GM19240 (cell line): ENCODE measurements at regions not wholly inside any gene's neighbourhood (a gene's known extent, or its start where the extent isn't known, plus 50 kb on each side); places are given as distances from the start of the nearest gene placed in this dataset.
"Not testable (repeated sequence)": the region's sequence is repeated elsewhere in the genome, so short reads cannot be mapped to it uniquely, and the experiment has no call there.

Experiments
- DNase-seq: peaks from one replicate; pipeline ENCODE4 v3.0.0; 2011; ENCODE audit warnings: low spot score; ENCODE audit not compliant: insufficient read length

- not testable (repeated sequence) for DNase-seq
These were observed 77.9 kb downstream of the NR4A2 start for GRCh38 chr2:156254637-156255067.

DNA sequence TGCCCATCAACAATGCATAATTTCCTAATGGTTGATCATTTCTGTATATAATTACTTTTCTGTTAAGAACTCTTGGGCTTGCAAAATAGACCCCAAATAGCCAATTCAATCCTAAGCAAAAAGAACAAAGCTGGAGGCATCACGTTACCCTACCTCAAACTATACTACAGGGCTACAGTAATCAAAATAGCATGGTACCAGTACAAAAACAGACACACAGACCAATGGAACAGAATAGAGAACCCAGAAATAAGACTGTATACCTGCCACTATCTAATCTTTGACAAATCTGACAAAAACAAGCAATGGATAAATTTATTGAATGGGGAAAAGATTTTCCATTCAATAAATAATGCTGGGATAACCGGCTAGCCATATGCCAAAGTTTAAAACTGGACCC is 78.8 kb downstream of the NR4A2 start:
- no peak for DNase-seq

DNA sequence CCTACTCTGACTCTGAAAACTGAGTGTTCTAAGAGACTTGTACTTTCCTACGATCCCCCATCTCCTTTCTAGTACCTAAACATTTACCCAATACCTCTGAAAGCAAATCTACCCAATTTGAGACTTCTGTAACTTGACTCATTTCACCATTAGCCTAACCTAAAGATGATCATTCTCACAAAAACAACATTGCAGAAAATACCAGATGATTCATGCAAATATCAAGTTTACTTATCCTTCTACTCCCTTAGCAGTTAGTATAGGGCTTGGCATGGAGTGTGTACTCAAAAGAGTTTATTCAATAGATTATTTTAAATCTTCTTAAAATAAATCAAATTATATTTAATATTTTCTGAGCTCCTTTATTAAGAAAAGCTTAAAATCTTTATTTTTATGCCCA is 89.6 kb downstream of the NR4A2 start:
- no peak for DNase-seq

GRCh38 chr2:156237558-156237957 is 95.0 kb downstream of the NR4A2 start:
- no peak for DNase-seq

DNA sequence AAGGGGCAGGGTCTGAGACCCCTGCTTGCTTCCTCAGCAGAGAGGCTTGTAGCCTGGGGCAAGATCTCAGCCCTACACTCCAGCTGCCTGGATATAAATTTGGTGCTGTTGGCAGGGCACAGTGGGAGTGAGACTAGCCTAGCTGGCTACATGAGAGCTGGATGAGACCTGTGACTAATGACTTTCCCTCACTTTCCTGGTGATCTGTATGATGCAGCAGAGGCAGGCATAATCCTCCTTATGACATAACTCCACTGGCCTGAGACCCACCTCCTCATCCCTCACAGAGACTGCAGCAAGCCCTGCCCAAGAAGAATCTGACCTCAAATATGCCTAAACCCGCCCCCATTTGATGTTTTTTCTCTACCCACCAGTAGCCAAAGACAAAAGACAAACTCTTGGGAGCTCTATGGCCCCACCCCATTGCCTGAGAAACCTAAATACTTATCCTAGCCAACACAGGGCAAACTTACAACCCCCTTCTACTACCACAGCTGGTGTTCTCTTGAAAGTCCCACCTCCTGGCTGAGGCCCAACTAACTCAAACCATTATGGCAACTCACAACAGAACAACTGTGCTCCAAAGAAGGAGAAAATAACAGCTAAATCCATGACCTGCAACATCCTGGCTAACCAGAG is 102.7 kb downstream of the NR4A2 start:
- DNase-seq = no peak

DNA sequence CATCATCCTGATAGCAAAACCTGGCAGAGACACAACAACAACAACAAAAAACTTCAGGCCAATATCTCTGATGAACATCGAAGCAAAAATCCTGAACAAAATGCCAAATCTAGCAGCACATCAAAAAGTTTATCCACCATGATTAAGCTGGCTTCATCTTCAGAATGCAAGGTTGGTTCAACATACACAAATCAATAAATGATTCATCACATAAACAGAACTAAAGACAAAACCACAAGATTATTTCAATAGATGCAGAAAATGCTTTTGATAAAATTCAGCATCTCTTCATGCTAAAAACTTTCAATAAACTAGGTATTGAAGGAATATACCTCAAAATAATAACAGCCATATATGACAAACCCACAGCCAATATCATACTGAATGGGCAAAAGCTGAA is 109.2 kb downstream of the NR4A2 start:
- not testable (repeated sequence) for DNase-seq

DNA sequence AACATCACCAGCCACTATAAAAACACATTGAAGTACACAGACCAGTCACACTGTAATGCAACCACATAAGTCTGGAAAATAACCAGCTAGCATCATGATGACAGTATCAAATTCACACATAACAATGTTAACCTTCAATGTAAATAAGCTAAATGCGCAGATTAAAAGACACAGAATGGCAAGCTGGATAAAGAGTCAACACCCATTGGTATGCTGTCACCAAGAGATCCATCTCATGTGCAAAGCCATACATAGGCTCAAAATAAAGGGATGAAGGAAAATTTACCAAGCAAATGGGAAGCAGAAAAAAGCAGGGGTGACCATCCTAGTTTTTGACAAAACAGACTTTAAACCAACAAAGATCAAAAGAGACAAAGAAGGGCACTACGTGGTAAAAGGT is 110.8 kb downstream of the NR4A2 start:
- no peak for DNase-seq

GRCh38 chr2:156219491-156220100 is 112.9 kb downstream of the NR4A2 start:
- DNase-seq = no peak

DNA sequence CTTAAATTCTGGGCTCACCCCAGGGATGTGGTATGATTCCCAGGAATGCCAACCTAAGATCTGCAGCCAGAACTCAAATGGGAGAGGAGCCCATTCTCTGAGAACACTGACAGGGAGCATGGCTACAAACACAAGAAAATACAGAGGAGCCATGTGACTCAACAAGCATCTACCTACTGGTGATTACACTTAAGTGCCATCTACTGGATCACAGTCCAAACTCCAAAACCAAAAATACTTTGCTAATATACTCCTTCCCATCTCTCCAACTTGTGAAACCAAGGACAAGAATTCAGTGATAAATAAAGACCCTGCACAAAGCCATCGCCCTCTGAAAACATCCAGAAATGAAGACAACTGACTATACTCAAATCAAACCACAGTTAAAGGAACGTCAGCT is 116.9 kb downstream of the NR4A2 start:
- no peak for DNase-seq

DNA sequence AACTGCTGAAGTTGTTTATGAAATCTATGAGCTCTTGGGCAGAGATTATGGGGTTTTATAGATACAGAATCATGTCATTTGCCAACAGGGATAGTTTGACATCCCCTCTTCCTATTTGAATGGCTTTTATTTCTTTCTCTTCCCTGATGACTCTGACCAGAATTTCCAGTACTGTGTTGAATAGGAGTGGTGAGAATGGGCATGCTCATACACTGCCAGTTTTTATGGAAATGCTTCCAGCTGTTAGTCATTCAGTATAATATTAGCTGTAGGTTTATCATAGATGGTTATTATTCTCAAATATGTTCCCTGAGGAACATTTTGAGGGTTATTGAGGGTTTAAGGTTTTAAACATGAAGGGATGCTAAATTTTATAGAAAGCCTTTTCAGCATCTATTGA is 121.2 kb downstream of the NR4A2 start:
- DNase-seq = no peak

DNA sequence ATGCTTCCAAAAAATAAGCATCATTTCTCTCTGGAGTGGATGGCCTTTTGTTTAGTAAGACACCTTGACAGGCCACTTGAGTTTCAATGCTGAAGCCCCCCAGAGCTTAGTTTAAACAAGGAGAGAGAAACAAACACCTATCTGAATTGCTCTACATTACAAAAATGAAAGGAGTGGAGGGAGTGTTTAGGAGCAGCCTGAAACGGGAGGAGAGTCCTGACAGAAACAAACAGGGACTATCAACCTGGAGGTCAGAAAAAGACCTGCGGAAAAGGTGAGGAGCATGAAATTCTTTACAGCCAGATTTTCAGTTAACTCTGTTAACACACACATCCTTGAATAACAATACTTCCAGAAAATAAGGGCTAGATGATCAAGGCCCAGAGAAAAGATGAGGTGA is 126.2 kb downstream of the NR4A2 start:
- no peak for DNase-seq

DNA sequence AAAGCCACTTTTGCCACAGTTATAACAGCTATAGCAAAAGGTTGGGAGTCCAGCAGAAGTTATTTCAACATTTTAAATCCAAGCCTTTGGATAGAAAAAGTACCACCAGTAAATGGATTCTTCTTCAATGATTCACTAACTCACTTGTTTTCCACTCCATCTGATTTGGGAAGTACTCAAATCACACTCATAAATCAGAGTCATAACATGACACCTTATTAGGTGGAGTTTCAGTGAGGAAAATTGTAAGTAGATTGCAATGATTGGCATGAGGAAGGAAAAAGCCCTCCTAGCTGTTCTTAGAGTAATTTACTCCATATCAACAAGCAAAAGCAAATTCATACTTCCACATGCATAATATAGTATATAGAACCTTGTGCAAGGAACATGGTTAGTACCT is 132.9 kb downstream of the NR4A2 start:
- no peak for DNase-seq

DNA sequence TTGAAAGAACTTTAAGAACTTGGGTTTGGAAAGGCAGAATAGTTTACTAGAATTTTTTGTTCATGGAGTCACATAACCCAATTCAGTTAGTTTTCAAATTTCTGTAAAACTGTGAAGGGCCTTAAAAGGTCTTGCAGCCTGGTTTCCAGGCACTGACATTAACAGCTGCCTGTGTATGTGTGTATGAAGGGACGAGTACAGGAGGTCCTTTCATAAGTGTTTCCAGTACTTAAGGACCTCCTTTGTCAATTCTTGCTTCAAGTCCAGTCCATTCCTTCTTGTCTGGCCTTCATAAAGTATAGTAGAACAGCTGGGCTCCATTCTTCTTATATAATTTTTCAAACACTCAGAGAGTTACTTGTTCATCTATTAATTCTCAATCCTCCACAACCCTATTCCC is 136.5 kb downstream of the NR4A2 start:
- DNase-seq = no peak

- no peak for DNase-seq
These were observed 140.1 kb downstream of the NR4A2 start for GRCh38 chr2:156192468-156192867.

GRCh38 chr2:156191527-156191926 is 141.0 kb downstream of the NR4A2 start:
- DNase-seq = no peak

DNA sequence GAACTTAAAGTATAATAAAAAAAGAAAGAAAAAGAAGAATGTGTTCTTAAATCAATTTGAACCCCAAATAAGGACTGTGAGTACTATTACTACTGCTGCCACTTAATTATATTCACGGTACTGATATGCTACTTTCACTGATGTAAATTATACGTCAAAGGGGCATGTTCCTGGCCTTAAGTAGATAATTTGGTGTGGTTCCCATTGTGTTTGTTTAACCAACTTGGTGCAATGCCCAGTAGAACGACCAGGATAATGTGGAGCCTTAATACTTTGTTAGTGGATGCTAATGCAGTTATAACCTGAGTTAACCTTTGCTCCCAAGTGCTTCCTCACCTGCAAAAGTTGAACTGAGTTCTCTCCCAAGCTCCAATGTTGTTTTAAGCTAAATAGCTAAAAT is 142.0 kb downstream of the NR4A2 start:
- no peak for DNase-seq

- no peak for DNase-seq
These were observed 142.9 kb downstream of the NR4A2 start for GRCh38 chr2:156189584-156189983.

- DNase-seq = no peak
These were observed 143.4 kb downstream of the NR4A2 start for GRCh38 chr2:156189143-156189542.

- DNase-seq = no peak
These were observed 150.4 kb downstream of the NR4A2 start for GRCh38 chr2:156182132-156182531.

- no peak for DNase-seq
These were observed 151.3 kb downstream of the NR4A2 start for GRCh38 chr2:156181208-156181607.

- no peak for DNase-seq
These were observed 154.9 kb downstream of the NR4A2 start for GRCh38 chr2:156177654-156178053.

DNA sequence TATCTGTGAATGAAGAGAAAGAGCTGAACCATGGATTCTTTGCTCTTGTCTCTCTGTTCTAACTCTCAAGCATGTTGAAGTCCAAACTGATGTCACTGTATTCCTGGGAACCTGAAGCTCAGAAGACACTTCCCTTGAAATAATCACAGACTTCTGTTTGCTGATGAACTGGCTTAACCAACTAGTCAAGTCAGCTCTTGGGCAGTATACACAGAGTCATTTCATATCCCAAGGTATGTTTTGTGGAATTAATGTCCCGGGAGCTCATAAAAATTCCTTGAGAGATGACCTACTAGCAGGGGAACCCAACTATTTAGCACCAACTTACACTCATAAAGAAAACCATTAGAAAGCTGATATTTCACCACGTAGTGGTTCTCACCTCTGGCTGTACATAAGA is 156.6 kb downstream of the NR4A2 start:
- DNase-seq = no peak

GRCh38 chr2:156170929-156171328 is 161.6 kb downstream of the NR4A2 start:
- DNase-seq = no peak
